GM20431 (cell line): ENCODE measurements at regions not wholly inside any gene's neighbourhood (a gene's known extent, or its start where the extent isn't known, plus 50 kb on each side); places are given as distances from the start of the nearest gene placed in this dataset.

Source experiments
- in situ Hi-C: fragments of 300-500 bp; cut with MseI, MboI; formaldehyde crosslinking; loops from one replicate; pipeline ENCODE4 v1.15.0; 2020; ENCODE audit warnings: low sequenced_read_pairs; ENCODE audit not compliant: unreplicated experiment

GRCh38 chr5:68378204-68378820 lies 162.8 kb downstream of the PIK3R1 start:
- in situ Hi-C loops, result no loop called here

- in situ Hi-C loops, result no loop called here
Measured at GRCh38 chr5:68379275-68380036, 163.9 kb downstream of the PIK3R1 start.

GRCh38 chr5:68380078-68380477 lies 164.5 kb downstream of the PIK3R1 start:
- in situ Hi-C loops, result no loop called here

- in situ Hi-C loops, result no loop called here
Measured at GRCh38 chr5:68381060-68381459, 165.5 kb downstream of the PIK3R1 start.

- in situ Hi-C loops, result no loop called here
Measured at GRCh38 chr5:68381909-68382308, 166.4 kb downstream of the PIK3R1 start.

GRCh38 chr5:68382640-68383039 lies 167.1 kb downstream of the PIK3R1 start:
- in situ Hi-C loops, result no loop called here

GRCh38 chr5:68383888-68384310 lies 168.3 kb downstream of the PIK3R1 start:
- in situ Hi-C loops, result no loop called here

GRCh38 chr5:68384936-68385594 lies 169.5 kb downstream of the PIK3R1 start:
- in situ Hi-C loops, result no loop called here

- in situ Hi-C loops, result no loop called here
Measured at GRCh38 chr5:68385936-68386335, 170.4 kb downstream of the PIK3R1 start.

- in situ Hi-C loops, result no loop called here
Measured at GRCh38 chr5:68387074-68387796, 171.7 kb downstream of the PIK3R1 start.

GRCh38 chr5:68389618-68390017 lies 174.1 kb downstream of the PIK3R1 start:
- in situ Hi-C loops, result no loop called here

- in situ Hi-C loops, result no loop called here
Measured at GRCh38 chr5:68392617-68393016, 177.1 kb downstream of the PIK3R1 start.

- in situ Hi-C loops, result no loop called here
Measured at GRCh38 chr5:68395302-68395701, 179.7 kb downstream of the PIK3R1 start.

GRCh38 chr5:68395926-68396511 lies 180.5 kb downstream of the PIK3R1 start:
- in situ Hi-C loops, result no loop called here

- in situ Hi-C loops, result no loop called here
Measured at GRCh38 chr5:68396722-68397121, 181.2 kb downstream of the PIK3R1 start.

- in situ Hi-C loops, result no loop called here
Measured at GRCh38 chr5:68398146-68398812, 182.7 kb downstream of the PIK3R1 start.

GRCh38 chr5:68403301-68403700 lies 187.7 kb downstream of the PIK3R1 start:
- in situ Hi-C loops, result no loop called here

- in situ Hi-C loops, result no loop called here
Measured at GRCh38 chr5:68404246-68404645, 188.7 kb downstream of the PIK3R1 start.

GRCh38 chr5:68405026-68405684 lies 189.6 kb downstream of the PIK3R1 start:
- in situ Hi-C loops, result no loop called here
